HG02571 (cell line): ENCODE measurements at regions not wholly inside any gene's neighbourhood (a gene's known extent, or its start where the extent isn't known, plus 50 kb on each side); places are given as distances from the start of the nearest gene placed in this dataset.
"Not testable (repeated sequence)": the region's sequence is repeated elsewhere in the genome, so short reads cannot be mapped to it uniquely, and the experiment has no call there.

Source experiments
- ATAC-seq: cut with Tn5 transposase; IDR thresholded peaks from one replicate; pipeline ENCODE4 v1.9.1; 2021; ENCODE audit warnings: mild to moderate bottlenecking, moderate library complexity; ENCODE audit not compliant: unreplicated experiment

DNA sequence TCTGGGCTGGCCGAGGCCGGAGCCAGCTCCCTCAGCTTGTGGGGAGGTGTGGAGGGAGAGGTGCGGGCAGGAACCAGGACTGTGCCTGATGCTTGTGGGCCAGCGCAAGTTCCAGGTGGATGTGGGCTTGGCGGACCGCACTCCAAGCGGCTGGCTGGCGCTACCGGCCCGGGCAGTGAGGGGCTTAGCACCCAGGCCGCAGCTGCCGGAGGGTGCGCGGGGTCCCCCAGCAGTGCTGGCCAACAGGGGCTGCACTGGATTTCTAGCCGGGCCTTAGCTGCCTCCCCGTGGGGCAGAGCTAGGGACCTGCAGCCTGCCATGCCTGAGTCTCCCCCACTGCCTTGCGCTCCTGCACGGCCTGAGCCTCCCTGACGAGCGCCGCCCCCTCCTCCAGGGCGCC, 242.8 kb downstream of the CCSER2 start:
- no peak for ATAC-seq

DNA sequence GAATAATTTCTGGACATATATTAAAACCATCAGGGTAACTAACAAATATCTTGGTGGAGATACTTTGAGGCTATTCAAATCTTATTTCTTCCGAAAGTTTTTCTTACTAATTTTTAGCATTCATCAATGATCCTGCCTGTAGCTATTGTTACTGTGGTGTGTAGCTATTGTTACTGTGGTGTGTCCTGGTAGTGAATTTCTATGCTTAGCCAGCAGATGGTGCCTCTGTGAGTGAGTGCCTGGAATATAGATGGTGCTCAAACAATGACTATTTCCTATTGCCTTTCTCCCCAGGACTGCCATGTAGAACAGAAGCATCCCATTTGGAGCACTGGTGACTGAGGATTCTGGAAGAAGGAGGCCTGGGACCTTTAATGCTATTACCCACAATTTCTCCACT, 245.7 kb downstream of the CCSER2 start:
- no peak for ATAC-seq

DNA sequence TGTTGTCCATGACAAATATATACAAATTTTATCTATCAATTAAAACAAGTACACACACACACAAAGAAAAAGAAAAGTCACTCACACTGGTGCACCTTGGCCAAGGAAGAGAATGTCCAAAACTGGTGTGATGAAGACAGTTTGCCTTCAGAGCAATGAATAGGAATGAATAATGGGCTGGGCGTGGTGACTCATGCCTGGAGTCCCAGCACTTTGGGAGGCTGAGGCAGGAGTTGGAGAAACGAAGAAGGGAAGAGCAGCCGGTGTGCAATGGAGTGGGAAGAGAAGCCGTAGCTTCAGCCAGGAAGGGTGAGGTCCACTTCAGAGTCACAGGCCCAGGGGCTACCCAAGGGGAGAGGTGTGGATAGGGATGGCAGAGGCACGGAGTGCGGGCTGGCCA, 253.6 kb downstream of the CCSER2 start:
- no peak for ATAC-seq

DNA sequence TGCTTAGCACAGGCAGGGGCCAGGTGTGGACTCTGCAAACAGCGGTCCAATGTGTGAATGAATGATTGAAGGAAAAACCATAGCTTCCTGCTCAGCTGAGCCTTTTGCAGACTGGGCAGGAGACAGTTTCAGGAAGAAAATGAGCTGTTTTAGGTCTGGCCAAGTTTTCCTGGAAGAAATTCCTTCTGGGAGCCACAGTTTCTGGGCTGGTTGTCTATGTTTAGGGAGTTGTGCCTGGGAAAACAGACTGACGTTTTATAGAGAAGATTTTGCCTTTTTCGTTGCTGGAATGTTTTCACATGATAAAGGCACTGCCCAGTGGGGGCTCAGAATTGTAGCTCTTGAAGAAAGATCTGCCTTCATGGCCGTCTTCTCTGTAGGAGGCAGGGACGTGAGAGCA, 255.1 kb downstream of the CCSER2 start:
- ATAC-seq: no peak

DNA sequence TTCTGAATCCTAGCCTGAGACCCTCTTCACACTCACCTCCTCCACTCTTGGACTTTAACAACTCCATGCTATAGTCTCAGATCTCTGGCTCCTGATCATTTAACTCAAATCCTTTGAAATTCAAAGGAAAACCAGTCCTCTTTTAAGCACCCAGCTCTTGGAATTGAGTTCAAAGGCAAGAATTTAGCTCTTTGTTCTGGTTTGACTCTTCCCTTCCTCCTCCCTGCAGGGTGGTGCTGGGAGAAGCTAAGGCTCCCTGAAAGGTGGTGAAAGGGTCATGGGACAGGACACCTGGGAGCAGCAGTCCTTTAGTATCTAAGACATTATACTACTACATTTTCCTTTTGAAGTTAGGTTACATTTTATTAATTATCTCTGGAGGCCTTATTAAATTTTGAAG, 259.4 kb downstream of the CCSER2 start:
- no peak for ATAC-seq

DNA sequence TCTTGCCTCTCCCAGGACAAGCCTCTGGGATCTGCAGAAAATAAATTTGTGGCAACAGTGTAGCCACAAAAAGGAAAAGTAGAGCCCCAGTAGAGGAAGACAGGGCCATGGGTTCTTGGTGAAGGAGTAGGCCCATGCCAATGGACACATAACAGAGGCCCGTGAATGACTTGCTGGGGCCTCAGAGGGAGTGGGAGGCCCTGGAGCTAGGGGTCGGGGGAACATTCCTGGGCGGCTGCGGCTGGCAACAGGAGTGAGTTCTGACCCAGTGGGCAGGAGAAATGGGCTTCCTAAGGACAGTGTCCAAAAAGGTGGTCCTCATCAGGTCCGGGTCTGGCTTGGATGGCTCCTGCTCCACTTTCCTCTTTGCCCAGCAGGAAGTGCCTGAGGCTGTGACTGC, 260.0 kb downstream of the CCSER2 start:
- no peak for ATAC-seq

DNA sequence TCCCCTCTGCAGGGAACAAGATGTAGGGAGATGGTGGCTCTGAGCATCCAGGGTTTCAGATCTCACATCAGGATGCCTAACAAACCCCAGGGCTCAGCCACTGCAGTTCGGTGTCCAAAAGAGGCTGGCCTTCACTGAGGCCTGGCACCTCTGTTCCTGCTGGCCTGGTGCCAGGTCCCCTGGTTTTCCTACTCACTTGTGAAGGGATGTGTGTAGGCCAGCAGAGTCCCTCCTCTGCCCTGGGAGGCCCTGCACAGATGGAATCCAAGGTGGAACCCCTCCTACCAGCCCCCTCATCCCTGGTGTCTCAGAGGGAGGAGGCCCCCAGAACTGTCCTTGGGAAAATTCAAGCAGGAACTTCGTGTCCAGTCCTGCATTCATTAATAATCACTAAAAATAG, 260.6 kb downstream of the CCSER2 start:
- no peak for ATAC-seq

DNA sequence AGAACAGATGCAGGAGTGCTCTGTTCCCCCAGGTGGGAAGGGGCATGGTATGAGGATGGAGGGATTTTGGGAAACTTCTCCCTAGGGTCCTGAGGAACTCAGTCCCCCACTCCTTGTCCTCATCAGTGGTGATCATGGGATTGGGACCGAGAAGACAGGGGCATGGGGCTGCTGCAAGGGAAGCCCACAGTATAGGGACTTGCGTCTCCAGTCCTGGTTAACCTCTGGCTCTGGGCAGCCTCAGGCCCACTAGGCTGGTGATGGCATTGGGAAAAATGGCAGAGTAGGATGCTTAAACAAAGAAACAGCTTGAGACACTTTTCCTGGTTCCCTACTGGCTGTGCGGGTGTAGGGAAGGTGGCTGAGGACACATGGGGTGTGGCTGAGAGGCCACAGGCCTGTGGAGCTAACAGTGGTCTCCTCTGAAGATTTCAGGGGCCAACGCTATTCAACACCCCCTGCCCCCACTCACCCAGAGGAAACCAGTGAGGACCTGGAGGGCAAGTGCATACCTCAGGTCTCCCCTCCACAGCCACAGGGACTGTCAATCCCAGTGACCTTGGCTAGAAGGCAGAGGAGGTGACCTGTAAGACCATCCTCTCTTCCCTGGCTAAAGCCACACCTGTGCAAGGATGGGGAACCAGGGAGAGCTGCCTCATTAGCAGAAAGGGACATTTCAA, 261.3 kb downstream of the CCSER2 start:
- ATAC-seq: no peak

DNA sequence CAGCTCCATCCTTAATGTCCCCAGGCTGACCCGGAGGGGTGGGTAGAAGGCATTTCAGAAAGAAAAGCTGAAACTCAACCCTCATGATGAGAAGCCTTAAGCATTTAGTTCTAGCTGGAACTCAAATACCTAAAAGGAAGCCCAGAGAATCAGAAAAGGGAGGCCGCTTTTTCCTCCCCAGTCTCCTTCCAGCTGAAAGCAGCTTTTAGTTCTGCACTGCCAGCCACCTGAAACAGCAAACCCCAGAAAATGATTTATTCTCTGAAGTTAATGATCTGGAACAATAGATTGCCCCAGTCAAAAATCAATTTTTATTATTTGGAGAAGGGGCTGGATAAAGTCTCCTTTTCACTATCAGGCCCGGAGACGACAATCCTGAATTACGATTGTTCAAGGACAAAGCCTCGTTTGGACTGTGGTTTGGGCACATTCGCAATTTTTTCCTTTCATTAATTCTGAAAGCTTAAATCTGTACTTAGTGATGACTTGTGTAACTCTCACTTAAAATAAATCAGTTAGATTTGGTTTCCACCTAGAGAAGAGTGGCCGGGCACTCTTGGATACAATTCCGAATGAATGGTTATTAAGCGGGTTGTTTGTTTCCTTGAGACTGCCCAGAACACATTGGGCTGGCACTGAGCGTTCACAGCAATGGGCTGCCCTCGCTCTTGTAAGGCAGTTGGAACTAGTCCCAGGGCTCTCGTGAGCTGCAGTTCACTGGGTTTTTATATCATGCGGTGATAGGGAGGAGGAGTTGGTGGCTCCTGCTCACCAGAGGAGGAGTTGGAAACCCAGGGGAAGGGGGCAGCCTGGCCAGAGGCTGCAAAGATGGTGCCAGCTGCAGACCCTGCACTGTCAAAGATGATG, 262.2 kb downstream of the CCSER2 start:
- no peak for ATAC-seq

DNA sequence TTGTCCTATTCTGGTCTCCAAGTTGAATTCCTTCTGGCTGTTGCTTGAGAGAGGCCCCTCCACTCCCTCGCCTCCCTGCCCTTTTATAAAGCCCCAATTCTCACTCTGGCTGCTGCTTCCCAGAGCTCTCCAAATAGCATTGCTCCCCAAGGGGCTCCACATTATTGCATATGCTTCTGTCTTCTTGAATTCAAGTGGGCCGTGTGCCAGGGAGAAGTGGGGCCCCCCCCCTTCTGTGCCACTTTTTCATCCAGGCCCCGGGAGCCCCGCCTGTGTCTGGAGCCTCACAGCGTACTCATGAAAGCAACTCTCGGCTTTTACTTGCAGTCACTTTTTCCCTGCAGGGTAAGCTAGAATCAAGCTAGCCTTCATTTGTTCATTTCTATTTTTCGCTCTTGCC, 265.1 kb downstream of the CCSER2 start:
- no peak for ATAC-seq

DNA sequence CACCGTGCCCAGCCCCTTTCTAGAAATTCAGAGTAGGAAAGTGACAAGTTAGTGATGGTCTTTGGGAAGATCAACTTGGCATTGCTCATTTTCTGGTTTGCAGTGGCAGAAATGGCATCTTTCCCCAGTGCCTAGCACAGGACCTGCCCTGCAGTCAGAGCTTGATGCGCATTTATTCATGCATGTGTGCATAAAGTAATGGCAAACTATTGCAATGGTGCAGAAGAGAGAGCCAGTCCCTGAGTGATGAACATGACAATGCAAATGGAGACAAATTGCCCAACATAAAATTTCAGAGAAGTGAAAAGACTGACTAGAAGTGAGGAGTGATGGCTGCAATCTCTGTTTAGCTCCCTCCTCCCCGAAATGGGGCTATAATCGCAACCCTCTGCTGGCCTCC, 268.2 kb downstream of the CCSER2 start:
- no peak for ATAC-seq

DNA sequence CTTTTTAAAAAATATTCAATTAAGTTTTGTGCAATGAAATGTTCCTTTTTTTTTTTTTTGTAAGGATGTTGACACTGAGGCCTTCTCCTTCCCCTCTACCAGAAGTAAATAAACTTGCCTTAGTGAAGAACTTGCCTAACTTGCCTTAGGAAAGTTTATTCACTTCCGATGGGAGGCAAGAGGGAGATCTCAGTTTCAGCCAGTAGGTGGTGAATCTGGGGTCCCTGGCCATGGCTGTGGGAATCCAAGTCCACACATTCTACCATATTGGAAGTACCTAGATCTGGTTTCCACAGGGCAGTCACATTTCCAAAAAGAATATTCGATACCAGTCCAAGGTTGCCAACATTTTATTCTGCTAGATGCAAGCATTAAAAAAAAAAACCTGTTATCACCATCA, 270.9 kb downstream of the CCSER2 start:
- ATAC-seq: no peak

DNA sequence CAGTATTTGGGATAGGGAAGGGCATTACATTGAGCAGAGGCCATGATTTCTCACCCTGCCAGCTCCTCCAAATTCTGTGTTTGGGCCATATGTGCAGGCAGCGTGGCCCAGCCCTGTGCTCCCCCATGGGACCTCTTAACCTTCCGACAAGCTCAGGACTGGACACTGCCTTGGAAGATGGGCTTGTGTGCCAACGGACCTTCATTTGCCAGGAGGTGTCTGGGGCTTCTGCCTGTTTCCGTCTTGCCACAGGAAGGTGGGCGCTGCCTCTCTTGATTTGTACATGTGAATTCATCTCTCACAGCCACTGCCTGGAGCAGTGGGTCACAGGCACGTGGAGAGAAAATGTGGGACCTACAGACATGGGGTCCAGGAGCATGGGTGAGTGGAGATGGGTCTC, 272.6 kb downstream of the CCSER2 start:
- ATAC-seq: no peak

DNA sequence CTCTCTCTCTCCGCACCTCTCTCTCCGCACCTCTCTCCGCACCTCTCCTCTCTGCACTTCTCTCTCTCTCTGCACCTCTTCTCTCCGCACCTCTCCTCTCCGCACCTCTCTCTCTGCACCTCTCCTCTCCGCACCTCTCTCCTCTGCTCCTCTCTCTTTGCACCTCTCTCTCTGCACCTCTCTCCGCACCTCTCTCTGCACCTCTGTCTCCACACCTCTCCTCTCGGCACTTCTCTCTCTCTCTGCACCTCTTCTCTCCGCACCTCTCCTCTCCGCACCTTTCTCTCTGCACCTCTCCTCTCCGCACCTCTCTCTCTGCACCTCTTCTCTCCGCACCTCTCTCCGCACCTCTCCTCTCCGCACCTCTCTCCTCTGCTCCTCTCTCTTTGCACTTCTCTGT, 274.2 kb downstream of the CCSER2 start:
- not testable (repeated sequence) for ATAC-seq

DNA sequence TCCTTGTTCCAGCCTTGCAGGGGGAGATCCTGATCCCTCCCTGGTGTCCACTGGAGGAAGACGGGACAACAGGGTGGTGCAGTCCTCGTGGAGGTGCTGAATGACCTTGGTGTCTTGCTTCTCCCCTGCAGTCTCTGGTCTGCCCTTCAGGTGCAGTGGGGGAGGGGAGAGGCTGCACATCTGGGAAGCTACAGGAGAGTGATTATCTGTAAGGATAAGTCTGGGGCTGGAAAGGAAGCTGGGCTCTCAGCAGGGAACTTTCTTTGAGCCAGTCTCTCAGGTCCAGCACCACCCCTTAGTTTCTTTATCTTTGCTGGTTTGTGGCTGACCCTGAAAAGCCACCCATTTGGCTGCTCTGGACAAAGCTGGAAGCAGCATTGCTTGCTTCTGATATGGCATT, 275.6 kb downstream of the CCSER2 start:
- no peak for ATAC-seq

DNA sequence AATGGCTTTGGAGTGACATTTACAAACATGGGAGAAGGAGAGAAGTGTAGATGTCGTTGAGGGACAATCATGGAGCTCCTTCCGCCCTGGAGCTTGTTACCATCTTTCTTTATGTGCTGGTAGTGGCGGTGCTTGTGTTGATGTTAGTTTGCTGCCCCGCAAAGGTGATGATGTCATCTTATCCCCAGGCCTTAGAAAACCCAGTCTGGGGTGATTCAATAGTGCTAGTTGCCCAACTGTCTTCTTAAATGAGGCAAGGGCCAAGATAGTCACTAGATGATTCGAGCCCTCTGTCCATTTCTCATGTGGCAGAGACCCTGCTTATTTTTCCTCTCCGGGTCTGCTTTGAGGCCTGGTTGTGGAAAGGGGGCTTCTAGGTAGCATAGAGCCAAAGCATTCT, 277.4 kb downstream of the CCSER2 start:
- no peak for ATAC-seq

DNA sequence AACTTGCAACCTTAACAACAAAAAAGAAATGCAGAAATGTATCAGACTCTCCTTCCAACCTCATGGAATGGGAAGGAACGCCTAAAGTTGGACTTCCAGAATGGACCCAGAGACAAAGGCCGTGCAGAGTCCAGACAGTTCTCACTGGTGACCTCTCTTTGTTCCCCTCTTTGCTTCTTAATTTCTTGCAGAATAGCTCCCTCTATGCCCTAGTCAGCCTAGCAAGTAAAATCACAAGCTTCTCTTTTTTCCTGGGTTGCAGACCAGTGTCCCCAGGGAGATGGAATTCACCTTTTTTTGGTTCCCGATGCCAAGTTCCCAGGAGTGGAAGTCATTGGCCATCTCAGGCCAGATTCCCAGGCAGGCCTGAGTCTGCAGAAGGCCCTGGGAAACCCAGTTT, 278.0 kb downstream of the CCSER2 start:
- ATAC-seq: no peak

DNA sequence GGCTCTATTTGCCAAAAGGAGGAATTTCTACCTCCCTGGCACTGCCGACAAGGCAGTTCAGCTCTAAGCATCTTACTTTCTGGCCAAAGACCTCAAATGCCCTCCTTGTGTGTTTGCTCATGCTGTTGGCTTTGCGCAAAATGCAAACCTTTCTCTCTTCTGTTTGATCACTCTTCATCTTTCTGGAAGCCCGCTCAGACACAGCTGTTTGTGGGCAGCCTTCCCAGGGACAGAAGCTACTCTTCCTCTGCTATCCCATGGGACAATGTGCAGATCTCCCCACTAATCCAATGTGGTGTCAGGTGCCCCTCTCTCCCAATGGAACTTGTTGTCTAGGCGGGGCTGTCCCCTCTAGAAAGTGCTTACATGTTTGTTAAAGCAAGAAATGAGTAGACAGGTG, 278.7 kb downstream of the CCSER2 start:
- no peak for ATAC-seq

DNA sequence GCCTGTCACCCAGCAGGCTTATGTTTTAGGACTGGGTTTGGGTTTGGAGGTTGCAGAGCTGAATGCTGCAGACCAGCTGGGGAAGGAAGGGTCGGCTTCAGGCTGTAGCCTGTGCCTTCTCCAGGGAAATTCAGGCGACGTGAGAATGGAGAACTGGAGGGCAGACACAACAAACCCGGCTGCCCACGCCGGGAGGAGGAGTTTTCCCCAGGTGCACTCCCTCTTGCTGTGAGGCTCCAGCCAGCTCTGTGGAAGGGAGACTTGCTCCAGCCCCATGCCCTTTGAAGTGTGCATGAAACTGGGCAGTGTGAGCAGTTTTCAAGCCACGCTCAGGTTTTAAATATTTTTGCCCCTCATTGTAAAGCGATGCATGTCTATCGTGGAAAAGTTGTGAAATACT, 279.1 kb downstream of the CCSER2 start:
- no peak for ATAC-seq

DNA sequence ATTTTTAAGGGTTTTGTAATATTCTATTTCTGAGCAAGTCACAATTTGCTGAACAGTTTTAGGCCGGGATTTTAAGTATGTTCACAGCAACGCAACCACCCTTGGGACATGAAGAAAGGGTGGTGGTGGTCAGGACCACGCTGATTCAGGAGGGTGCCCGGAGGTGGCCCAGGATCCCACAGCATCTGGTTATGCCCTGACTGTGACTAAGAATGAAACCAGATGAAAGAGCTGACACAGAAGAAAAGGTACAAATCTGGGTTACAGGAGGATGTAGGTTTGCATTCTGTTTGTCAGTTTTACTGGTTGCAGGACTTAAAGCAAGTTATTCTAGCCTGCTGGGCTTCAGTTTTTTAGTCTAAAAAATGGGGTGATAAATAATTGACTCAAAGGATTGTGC, 279.7 kb downstream of the CCSER2 start:
- ATAC-seq: peak; percentile 55

DNA sequence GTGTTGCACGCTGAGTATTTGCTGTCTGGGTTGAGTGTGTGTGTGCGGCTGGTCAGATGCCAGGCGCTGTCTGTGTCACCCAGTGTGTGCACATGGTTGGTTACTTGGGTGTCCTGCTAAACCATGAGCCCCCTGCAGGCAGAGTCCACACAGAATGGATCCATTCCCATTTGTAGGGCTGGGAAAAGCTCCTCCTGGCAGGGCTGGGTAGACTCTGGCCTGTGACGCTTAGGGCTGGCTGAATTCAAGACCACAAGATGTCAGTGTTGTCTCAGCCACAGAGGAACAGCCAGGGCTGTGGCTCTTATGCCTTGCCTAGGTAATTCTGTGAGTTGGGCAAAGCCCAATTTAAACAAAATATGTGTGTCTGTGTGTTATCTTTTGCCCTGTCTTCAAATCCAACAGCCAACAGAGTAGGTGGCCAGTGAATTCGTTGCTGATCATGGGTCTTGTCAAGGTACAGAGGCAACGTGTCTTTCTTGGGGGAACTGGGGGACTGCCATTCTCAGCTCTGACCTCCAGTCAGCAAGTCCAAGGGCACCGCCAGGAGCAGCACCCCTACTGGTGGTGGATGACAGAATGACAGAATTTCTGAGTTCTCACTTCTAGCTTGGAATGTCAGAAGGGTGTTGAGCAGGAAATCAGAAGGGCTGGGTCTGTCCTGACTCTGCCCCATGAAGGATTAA, 285.1 kb downstream of the CCSER2 start:
- ATAC-seq: no peak
